LNCAP (cell line): ENCODE measurements at regions not wholly inside any gene's neighbourhood (a gene's known extent, or its start where the extent isn't known, plus 50 kb on each side); places are given as distances from the start of the nearest gene placed in this dataset.

ENCODE experiments used
- CTCF ChIP-seq: fragments of 450-650 bp; IDR thresholded peaks from 2 replicates; pipeline ENCODE4 v1.5.1; 2017; ENCODE audit warnings: mild to moderate bottlenecking

GRCh38 chr16:6646891-6647290, 685.8 kb upstream of the RBFOX1 start:
- no peak for TF ChIP-seq CTCF

GRCh38 chr16:6645768-6646568, 686.7 kb upstream of the RBFOX1 start:
- no peak for TF ChIP-seq CTCF

GRCh38 chr16:6644916-6645315, 687.7 kb upstream of the RBFOX1 start:
- TF ChIP-seq CTCF = no peak

GRCh38 chr16:6643080-6643686, 689.5 kb upstream of the RBFOX1 start:
- TF ChIP-seq CTCF = peak; percentile 90

- TF ChIP-seq CTCF = no peak
Measured at GRCh38 chr16:6642271-6642670, 690.4 kb upstream of the RBFOX1 start.

- TF ChIP-seq CTCF = no peak
Measured at GRCh38 chr16:6641091-6641490, 691.6 kb upstream of the RBFOX1 start.

- TF ChIP-seq CTCF = no peak
Measured at GRCh38 chr16:6636457-6636856, 696.2 kb upstream of the RBFOX1 start.
